ENCODE measurements at regions not wholly inside any gene's neighbourhood (a gene's known extent, or its start where the extent isn't known, plus 50 kb on each side); places are given as distances from the start of the nearest gene placed in this dataset.

DNA sequence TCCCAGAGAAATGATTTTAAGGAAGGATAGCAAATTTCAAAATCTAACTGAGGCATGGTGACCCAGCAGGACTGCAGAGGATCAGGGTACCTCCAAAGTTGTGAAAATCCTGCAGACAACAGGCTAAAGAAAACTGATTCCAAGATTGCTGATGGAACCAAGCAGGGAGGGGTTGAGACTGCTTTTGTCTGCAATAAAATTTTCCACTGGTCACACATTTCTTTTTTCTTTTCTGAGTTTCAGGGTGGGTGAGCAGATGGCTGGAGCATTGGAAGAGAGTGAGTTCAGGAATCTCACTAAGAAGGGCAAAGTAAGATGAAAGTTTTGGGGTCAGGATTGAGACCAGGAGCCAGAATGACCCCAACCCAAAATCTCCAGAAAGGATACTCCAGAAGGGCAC lies 321.0 kb downstream of the TNS1 start:
- no peaks in the 10 kb centered on the region for H3K36me3 ChIP-seq (ENCODE audit: control insufficient read depth, insufficient read depth, low read length)
- no peaks in the 10 kb centered on the region for H3K27me3 ChIP-seq (ENCODE audit: control insufficient read depth, insufficient read depth, low read length)
- DNase-seq (ENCODE audit: low read depth): no peak
- no peak overlapping the region for H3K4me3 ChIP-seq (ENCODE audit: low read depth, low read length)
- TF ChIP-seq, protein P1, sequence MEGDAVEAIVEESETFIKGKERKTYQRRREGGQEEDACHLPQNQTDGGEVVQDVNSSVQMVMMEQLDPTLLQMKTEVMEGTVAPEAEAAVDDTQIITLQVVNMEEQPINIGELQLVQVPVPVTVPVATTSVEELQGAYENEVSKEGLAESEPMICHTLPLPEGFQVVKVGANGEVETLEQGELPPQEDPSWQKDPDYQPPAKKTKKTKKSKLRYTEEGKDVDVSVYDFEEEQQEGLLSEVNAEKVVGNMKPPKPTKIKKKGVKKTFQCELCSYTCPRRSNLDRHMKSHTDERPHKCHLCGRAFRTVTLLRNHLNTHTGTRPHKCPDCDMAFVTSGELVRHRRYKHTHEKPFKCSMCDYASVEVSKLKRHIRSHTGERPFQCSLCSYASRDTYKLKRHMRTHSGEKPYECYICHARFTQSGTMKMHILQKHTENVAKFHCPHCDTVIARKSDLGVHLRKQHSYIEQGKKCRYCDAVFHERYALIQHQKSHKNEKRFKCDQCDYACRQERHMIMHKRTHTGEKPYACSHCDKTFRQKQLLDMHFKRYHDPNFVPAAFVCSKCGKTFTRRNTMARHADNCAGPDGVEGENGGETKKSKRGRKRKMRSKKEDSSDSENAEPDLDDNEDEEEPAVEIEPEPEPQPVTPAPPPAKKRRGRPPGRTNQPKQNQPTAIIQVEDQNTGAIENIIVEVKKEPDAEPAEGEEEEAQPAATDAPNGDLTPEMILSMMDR (IDR thresholded peaks at IDR 0.05; ENCODE audit: insufficient read depth, low read length, poor library complexity, severe bottlenecking): no peak

DNA sequence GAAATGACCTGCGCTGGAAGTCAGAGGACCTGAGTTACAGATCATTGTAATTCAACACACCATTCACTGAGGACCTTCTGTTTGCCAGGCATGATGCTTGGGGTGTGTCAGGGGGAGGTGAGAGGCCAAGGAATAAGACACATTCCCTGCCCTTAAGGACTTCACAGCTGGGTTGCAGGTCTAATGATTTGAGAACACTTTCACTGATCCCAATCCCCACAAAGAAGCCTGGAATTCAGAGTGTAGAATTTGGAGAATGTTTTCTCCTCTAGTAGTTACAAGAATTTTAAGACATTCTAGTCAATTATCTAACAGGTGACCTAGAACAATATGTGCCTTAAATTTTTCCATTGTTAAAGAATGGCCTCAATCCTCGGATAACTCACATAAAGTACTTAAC lies 322.4 kb downstream of the TNS1 start:
- TF ChIP-seq, protein P1 (IDR thresholded peaks at IDR 0.05; ENCODE audit: insufficient read depth, low read length, poor library complexity, severe bottlenecking): no peak
- Histone ChIP-seq H3K36me3 (ENCODE audit: control insufficient read depth, insufficient read depth, low read length) (no peaks in the 10 kb centered on the region), H3K27me3 (ENCODE audit: control insufficient read depth, insufficient read depth, low read length) (no peaks in the 10 kb centered on the region), H3K4me3 (ENCODE audit: low read depth, low read length) (no peak overlapping the region)
- no peak for DNase-seq (ENCODE audit: low read depth)

DNA sequence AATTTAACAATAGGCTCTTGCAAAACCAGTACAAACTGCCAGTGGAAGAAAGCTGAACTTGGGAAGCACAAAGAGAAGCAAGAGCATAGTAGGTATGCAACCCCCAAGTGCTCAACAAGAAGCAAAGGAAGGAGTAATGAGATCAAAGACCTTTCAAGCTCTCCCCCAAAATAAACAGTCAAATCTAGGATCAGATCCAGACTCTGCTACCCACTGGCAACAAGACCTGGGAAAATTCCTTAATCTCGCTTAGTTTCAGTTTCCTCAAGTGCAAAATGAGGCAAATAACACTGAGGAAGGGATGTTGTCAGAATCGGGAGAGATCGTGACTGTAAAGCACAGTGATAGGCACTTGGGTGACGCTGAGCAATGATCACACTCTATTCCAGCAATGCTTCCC lies 329.2 kb downstream of the TNS1 start:
- TF ChIP-seq, protein P1 (IDR thresholded peaks at IDR 0.05; ENCODE audit: insufficient read depth, low read length, poor library complexity, severe bottlenecking): no peak
- no peaks in the 10 kb centered on the region for H3K27me3 ChIP-seq (ENCODE audit: control insufficient read depth, insufficient read depth, low read length)
- H3K36me3 ChIP-seq (ENCODE audit: control insufficient read depth, insufficient read depth, low read length): no peaks in the 10 kb centered on the region
- no peak for DNase-seq (ENCODE audit: low read depth)
- no peak overlapping the region for H3K4me3 ChIP-seq (ENCODE audit: low read depth, low read length)

DNA sequence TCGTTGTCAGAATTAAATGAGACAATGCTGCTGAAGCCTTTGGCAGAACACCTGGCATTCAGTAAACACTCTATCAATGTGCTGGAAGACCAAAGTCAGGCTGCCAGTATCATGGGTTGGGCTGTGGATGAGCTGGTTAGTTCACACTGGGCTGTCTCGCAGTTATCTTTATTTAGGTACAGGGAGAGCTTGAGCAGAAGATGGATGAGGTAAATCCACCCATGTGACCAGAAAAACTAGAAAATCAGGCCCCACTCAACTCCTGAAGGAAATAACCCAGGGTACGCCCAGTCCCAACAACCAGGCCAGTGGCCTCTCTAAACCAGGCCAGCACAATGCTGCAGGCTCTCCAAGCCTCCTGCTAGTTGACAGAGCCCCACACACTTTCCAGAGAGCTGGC lies 330.3 kb downstream of the TNS1 start:
- no peaks in the 10 kb centered on the region for H3K27me3 ChIP-seq (ENCODE audit: control insufficient read depth, insufficient read depth, low read length)
- no peaks in the 10 kb centered on the region for H3K36me3 ChIP-seq (ENCODE audit: control insufficient read depth, insufficient read depth, low read length)
- H3K4me3 ChIP-seq (ENCODE audit: low read depth, low read length): no peak overlapping the region
- TF ChIP-seq, protein P1 (IDR thresholded peaks at IDR 0.05; ENCODE audit: insufficient read depth, low read length, poor library complexity, severe bottlenecking): no peak
- no peak for DNase-seq (ENCODE audit: low read depth)

DNA sequence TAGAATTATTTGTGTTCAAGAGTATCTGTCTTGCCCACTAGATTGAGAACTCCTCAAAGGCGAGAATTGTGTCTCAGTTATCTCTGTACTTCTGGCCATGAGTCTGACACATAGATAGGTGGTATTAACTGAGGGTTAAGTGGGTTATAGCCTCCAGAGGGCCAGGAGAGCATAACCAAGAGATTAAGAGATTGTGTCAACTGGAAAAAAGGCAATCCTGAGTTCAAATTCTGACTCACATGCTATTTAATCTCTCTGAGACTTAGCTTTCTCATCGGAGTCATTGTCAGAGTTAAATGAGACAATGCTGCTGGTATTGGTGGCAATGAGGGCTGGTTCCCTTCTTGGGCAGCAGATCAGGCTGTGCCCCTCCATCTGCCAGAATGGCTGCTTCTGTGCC lies 330.9 kb downstream of the TNS1 start:
- no peak for DNase-seq (ENCODE audit: low read depth)
- Histone ChIP-seq H3K27me3 (ENCODE audit: control insufficient read depth, insufficient read depth, low read length) (no peaks in the 10 kb centered on the region), H3K4me3 (ENCODE audit: low read depth, low read length) (no peak overlapping the region), H3K36me3 (ENCODE audit: control insufficient read depth, insufficient read depth, low read length) (no peaks in the 10 kb centered on the region)
- TF ChIP-seq, protein P1 (IDR thresholded peaks at IDR 0.05; ENCODE audit: insufficient read depth, low read length, poor library complexity, severe bottlenecking): no peak

DNA sequence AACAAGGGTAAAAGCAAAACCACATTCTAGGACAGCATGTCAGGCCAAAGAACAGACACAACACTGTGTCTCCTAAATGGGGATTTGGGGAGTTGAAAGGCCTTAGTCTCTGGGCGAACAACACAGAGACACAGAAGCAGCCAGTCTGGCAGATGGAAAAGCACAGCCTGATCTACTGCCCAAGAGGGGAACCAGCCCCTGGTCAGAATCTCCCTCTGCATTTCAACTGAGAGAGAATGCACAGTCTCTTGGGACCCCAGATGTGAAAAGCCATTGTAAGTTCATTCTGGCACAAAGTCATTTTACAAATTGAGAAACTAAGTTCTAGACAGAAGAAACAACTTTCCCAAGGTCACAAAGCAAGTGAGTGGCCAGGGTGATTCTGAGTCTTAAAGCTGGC lies 331.7 kb downstream of the TNS1 start:
- H3K36me3 ChIP-seq (ENCODE audit: control insufficient read depth, insufficient read depth, low read length): no peaks in the 10 kb centered on the region
- H3K27me3 ChIP-seq (ENCODE audit: control insufficient read depth, insufficient read depth, low read length): no peaks in the 10 kb centered on the region
- DNase-seq (ENCODE audit: low read depth): no peak
- TF ChIP-seq, protein P1 (IDR thresholded peaks at IDR 0.05; ENCODE audit: insufficient read depth, low read length, poor library complexity, severe bottlenecking): no peak
- H3K4me3 ChIP-seq (ENCODE audit: low read depth, low read length): no peak overlapping the region
